GM12865 (cell line): ENCODE measurements at regions not wholly inside any gene's neighbourhood (a gene's known extent, or its start where the extent isn't known, plus 50 kb on each side); places are given as distances from the start of the nearest gene placed in this dataset.

Experiments used
- DNase-seq: peaks from one replicate; pipeline ENCODE4 v3.0.0; 2010; ENCODE audit warnings: low read depth
- H3K4me3 ChIP-seq: 2 replicates; pipeline ENCODE4 v1.5.1; 2011; ENCODE audit warnings: mild to moderate bottlenecking, low read depth, low read length, control low read depth
- CTCF ChIP-seq: IDR thresholded peaks from 2 replicates; pipeline ENCODE4 v1.5.1; 2011; ENCODE audit warnings: low read length, control low read depth, low read depth, inconsistent platforms; ENCODE audit not compliant: insufficient read depth; ENCODE audit errors: missing control alignments

GRCh38 chr4:123343400-123344041, 53.1 kb upstream of the SPRY1 start:
- no peak overlapping the region for H3K4me3 ChIP-seq
- no peak for TF ChIP-seq CTCF

GRCh38 chr4:123345137-123345934, 51.3 kb upstream of the SPRY1 start:
- DNase-seq = no peak
- no peak for TF ChIP-seq CTCF
- H3K4me3 ChIP-seq = no peak overlapping the region

More at GRCh38 chr4:123343400-123344041, 53.1 kb upstream of the SPRY1 start:
- DNase-seq = no peak

GRCh38 chr4:123345935-123346300, 50.7 kb upstream of the SPRY1 start:
- no peak for DNase-seq
- TF ChIP-seq CTCF = no peak
- H3K4me3 ChIP-seq = no peak overlapping the region

GRCh38 chr4:123346330-123346940, 50.2 kb upstream of the SPRY1 start:
- H3K4me3 ChIP-seq = no peak overlapping the region
- TF ChIP-seq CTCF = no peak
- no peak for DNase-seq
